GM18511 (cell line): ENCODE measurements at regions not wholly inside any gene's neighbourhood (a gene's known extent, or its start where the extent isn't known, plus 50 kb on each side); places are given as distances from the start of the nearest gene placed in this dataset.

Experiments
- ATAC-seq: cut with Tn5 transposase; IDR thresholded peaks from one replicate; pipeline ENCODE4 v1.9.1; 2021; ENCODE audit warnings: mild to moderate bottlenecking, moderate library complexity; ENCODE audit not compliant: unreplicated experiment

GRCh38 chr4:54793856-54794422 lies 136.2 kb downstream of the KIT start:
- ATAC-seq = no peak
